GM18499 (cell line): ENCODE measurements at regions not wholly inside any gene's neighbourhood (a gene's known extent, or its start where the extent isn't known, plus 50 kb on each side); places are given as distances from the start of the nearest gene placed in this dataset.
"Not testable (repeated sequence)": the region's sequence is repeated elsewhere in the genome, so short reads cannot be mapped to it uniquely, and the experiment has no call there.

Experiments used
- ATAC-seq: cut with Tn5 transposase; IDR thresholded peaks from one replicate; pipeline ENCODE4 v1.9.1; 2021; ENCODE audit warnings: moderate number of reproducible peaks; ENCODE audit not compliant: insufficient read depth, unreplicated experiment

DNA sequence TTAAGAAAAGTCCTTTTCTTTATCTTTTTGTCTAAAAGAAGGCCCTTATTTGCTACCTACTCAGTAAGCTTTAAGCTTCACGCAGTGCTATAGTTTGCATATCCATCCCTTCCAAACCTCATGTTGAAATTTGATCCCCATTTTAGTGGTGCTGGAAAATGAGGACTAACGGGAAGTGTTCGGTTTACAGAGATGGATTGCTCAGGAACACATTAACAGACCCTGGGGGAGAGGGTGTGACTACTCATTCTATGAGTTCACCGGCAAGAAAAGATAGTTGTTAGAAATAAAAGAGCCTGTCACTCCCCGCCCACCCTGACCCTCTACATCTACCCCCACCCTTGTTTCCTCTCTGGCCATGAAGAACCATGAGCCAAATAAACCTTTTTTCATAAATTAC, 546.2 kb downstream of the MEI4 start:
- no peak for ATAC-seq

- no peak for ATAC-seq
Measured at GRCh38 chr6:78222226-78222625, 569.4 kb downstream of the MEI4 start.

- no peak for ATAC-seq
Measured at GRCh38 chr6:78231002-78231401, 578.2 kb downstream of the MEI4 start.

DNA sequence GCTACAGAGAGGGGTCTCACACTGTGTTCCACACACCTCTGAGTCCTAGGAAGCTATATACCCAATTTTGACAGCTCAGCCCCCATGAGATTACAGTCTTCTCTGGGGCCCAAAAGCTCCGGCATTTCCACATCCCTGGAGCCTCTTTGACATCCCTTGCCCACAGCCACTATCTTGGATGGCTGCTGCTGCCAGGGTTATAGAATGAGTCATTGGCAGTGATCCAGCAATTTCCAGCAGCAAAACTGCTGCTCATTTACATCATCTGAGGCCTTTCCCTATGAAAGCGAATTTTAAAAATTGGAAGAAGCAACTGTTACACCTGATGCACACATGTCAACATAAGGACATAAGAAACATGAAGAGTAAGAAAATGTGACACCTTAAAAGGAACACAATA, 590.7 kb downstream of the MEI4 start:
- no peak for ATAC-seq

GRCh38 chr6:78251931-78252330, 599.1 kb downstream of the MEI4 start:
- ATAC-seq = no peak

DNA sequence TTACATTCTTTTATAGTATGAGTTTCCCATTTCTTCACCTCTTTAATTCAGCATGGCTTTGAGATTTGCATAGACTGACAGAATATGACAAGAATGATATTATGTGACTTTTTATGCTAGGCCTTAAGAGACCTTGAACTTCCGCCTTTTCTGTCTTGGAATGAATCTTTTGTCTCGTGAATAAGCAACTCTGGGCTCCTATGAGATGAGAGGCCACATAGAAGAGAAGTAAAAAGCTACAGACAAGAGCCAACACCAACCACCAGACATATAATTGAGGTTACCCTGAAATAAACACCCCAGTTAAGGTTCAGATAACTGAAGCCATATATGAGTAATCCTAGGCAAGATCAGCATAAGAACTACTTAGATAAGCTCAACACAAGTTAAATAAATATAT, 600.8 kb downstream of the MEI4 start:
- no peak for ATAC-seq

- ATAC-seq = no peak
Measured at GRCh38 chr6:78259935-78260334, 607.1 kb downstream of the MEI4 start.

GRCh38 chr6:78260427-78260826, 606.9 kb upstream of the IRAK1BP1 start:
- ATAC-seq = not testable (repeated sequence)

DNA sequence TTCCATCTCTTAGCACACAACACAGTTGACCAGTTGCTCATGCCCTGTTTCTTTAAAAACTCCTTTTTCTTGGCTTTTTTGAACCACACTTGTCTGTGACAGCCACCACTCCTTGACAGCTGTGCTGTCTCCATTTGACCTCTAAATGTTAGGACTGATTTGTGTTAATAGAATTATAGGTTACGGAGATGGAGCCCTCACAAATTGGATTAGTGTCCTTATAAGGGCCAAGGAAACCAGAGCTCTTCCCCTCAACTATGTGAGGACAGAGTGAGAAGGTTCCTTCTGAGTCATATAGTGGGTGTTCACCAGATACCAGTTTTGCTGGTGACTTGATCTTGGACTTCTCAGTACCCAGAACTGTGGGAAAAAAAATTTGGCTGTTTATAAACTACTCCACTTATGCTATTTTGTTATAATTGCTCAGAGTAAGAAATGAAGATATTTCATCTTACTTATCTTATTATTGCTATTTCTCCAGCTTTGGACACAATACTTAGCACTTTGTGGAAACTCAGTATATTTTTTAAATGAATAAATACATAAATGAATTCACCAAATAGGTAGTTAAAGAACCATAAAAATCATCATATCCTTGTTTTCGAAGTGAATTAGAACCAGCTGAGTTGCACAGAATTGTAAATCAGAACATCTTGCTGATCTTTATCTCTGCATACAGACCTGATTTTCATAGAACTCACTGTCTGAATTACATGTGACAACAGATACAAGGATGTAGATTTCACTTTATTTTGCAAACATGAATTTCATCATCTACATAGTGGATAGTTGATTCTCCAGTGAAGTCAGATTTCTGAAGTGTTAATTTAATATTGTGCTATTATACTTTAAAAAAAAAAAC, 598.5 kb upstream of the IRAK1BP1 start:
- no peak for ATAC-seq

GRCh38 chr6:78300885-78301284, 566.5 kb upstream of the IRAK1BP1 start:
- no peak for ATAC-seq

- no peak for ATAC-seq
Measured at GRCh38 chr6:78302411-78302810, 564.9 kb upstream of the IRAK1BP1 start.

DNA sequence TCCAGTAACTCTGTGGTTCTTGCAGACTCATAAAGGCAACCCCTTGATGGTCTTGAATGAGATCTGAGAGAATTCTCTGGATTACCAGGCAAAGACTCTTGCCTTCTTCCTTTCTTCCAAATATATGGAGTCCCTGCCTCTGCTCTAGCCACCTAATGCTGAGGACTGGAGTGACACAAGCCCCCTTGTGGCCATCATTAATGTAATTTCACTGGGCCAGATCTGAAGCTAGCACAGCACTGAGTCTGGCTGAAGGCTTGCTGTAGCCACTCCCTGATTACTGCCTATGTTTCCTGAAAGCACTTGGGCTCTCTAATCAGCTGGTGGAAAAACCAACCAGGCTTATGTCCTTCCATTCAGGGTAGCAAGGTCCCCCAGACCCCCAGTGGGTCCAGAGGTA, 559.3 kb upstream of the IRAK1BP1 start:
- no peak for ATAC-seq

- no peak for ATAC-seq
Measured at GRCh38 chr6:78322068-78322845, 545.1 kb upstream of the IRAK1BP1 start.

GRCh38 chr6:78324213-78324612, 543.1 kb upstream of the IRAK1BP1 start:
- ATAC-seq = no peak

DNA sequence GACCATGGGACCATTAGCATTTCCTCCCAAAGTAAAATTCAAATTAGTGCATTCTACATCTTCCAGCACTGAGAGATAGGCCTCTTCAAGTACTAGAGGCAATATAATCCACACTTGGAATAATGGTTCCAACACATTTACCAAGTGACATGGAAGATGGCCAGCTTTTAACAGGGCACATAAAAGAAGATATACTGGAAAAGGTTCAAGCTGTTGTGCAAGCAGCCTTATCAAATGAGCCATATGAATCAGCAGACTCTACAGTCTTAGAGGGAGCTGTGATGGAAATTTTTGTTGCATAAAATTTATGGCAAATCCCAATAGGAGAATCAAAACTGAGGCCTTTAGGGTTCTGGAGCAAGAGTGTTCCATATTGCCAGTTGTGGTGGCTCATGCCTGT, 526.6 kb upstream of the IRAK1BP1 start:
- no peak for ATAC-seq

GRCh38 chr6:78345882-78346281, 521.5 kb upstream of the IRAK1BP1 start:
- ATAC-seq = no peak

- ATAC-seq = no peak
Measured at GRCh38 chr6:78347191-78347916, 520.0 kb upstream of the IRAK1BP1 start.

GRCh38 chr6:78353040-78353439, 514.3 kb upstream of the IRAK1BP1 start:
- no peak for ATAC-seq

GRCh38 chr6:78363688-78364087, 503.7 kb upstream of the IRAK1BP1 start:
- ATAC-seq = no peak

DNA sequence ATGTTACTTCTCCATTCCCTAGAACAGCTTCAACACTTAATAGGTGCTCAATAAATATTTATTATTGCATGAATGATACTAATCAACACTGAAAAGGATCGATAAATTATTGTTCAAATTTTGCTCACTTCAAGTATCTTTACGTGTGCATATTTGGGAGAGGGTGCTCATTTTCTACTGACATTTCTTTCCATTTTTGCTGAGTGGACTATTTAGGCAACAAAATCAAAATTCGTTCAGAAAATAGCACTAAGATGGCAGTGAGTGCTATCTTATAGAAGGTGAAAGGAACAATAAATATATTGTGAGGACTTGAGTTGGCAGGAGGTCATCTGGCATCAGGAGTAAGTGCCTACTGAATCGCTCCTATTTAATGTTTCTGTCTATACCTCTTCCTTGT, 501.9 kb upstream of the IRAK1BP1 start:
- ATAC-seq = no peak

- ATAC-seq = no peak
Measured at GRCh38 chr6:78377056-78377455, 490.3 kb upstream of the IRAK1BP1 start.
